ENCODE measurements at regions not wholly inside any gene's neighbourhood (a gene's known extent, or its start where the extent isn't known, plus 50 kb on each side); places are given as distances from the start of the nearest gene placed in this dataset.

- BruUV-seq (replicated peaks) = no TSS peak
- TF ChIP-seq CTCF (IDR thresholded peaks at IDR 0.05) (peak; percentile 98), POLR2AphosphoS5 (IDR thresholded peaks at IDR 0.05; ENCODE audit: low read depth, low read length) (no peak), SIN3A (IDR thresholded peaks at IDR 0.05; ENCODE audit: borderline replicate concordance, insufficient read depth, low read depth, low read length) (no peak), TCF7L2 (IDR thresholded peaks at IDR 0.05; ENCODE audit: low read depth, low read length) (no peak)
- DNase-seq (ENCODE audit: low read depth, low spot score) (peak; percentile 33), ATAC-seq (peak; percentile 95)
- Histone ChIP-seq H3K4me1 (ENCODE audit: control insufficient read depth, insufficient read depth, low read length) (no peaks in the 10 kb centered on the region; the same call in 1 of the 2 replicates), H3K4me3 (ENCODE audit: low read depth in 2 of 2, low read length in 2 of 2) (no peak overlapping the region), H3K27me3 (ENCODE audit: control insufficient read depth, insufficient read depth, low read length) (no peaks in the 10 kb centered on the region), H3K36me3 (ENCODE audit: control insufficient read depth, insufficient read depth, low read length) (no peaks in the 10 kb centered on the region), H3K27ac (ENCODE audit: low read length) (no peak overlapping the region), H3K9me3 (ENCODE audit: control insufficient read depth, insufficient read depth, low read depth, low read length) (no peaks in the 10 kb centered on the region)
- in situ Hi-C loops (cut with HindIII; ENCODE audit: low pct_unique_long_range_greater_than_20kb, low sequenced_read_pairs) (no loop called here), intact Hi-C loops (cut with micrococcal nuclease; ENCODE audit: unreplicated experiment) (loop anchor here (1.0 kb wide), 1 partner anchor 257 kb away; no protein-coding TSS in a partner anchor)
- CTCF ChIA-PET = interaction anchor here (0.8 to 1.2 kb wide), 6 partner anchors 240 to 292 kb away, joined by 3 to 10 read pairs (median 5); partner anchors contain the start of gene SPO11
- POLR2A ChIA-PET = interaction anchor here (0.6 kb wide), 1 partner anchor 25 kb away, joined by 9 read pairs; no protein-coding TSS in a partner anchor
Observed at GRCh38 chr20:57089699-57090144, 176.7 kb downstream of the BMP7 start.

DNA sequence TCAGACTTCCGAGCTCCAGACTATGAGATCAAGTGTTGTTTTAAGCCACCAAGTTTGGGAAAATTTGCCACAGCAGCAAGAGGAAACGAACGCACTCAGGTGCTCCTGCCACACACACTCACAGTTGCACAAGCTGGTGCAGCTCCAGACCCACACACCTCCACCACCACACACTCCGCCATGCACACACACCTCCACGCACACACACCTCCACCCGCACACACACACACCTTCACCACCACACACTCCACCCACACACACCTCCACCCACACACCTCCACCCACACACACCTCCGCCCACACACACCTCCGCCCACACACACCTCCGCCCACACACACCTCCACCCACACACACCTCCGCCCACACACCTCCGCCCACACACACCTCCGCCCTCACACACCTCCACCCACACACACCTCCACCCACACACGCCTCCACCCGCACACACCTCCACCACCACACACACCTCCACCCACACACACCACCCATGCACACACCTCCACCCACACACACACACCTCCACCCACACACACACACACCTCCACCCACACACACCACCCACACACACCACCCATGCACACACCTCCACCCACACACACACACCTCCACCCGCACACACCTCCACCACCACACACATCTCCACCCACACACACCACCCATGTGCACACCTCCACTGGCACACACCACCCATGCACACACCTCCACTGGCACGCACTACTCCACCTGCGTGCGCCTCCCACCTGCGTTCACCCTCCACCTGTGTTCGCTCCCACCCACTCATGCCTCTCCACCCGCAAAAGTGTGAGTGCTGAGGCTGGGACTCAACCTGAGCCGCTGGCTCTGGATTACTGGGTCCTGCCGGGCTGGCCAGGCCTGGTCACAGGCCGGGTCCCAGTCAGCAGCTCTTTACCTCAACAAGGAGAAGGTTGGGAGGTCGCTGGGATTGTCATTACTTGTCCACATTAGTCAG is 175.6 kb downstream of the BMP7 start:
- Histone ChIP-seq H3K27ac (ENCODE audit: low read length) (no peak overlapping the region), H3K4me1 (ENCODE audit: control insufficient read depth, insufficient read depth, low read length) (no peaks in the 10 kb centered on the region; the same call in 1 of the 2 replicates), H3K27me3 (ENCODE audit: control insufficient read depth, insufficient read depth, low read length) (no peaks in the 10 kb centered on the region), H3K4me3 (ENCODE audit: low read depth in 2 of 2, low read length in 2 of 2) (no peak overlapping the region), H3K9me3 (ENCODE audit: control insufficient read depth, insufficient read depth, low read depth, low read length) (no peaks in the 10 kb centered on the region), H3K36me3 (ENCODE audit: control insufficient read depth, insufficient read depth, low read length) (no peaks in the 10 kb centered on the region)
- CTCF ChIA-PET = interaction anchor here (0.7 to 1.2 kb wide), 6 partner anchors 27 to 291 kb away, joined by 3 to 10 read pairs (median 6); partner anchors contain the start of gene SPO11
- TF ChIP-seq TCF7L2 (IDR thresholded peaks at IDR 0.05; ENCODE audit: low read depth, low read length) = no peak
- TF ChIP-seq, protein P1, sequence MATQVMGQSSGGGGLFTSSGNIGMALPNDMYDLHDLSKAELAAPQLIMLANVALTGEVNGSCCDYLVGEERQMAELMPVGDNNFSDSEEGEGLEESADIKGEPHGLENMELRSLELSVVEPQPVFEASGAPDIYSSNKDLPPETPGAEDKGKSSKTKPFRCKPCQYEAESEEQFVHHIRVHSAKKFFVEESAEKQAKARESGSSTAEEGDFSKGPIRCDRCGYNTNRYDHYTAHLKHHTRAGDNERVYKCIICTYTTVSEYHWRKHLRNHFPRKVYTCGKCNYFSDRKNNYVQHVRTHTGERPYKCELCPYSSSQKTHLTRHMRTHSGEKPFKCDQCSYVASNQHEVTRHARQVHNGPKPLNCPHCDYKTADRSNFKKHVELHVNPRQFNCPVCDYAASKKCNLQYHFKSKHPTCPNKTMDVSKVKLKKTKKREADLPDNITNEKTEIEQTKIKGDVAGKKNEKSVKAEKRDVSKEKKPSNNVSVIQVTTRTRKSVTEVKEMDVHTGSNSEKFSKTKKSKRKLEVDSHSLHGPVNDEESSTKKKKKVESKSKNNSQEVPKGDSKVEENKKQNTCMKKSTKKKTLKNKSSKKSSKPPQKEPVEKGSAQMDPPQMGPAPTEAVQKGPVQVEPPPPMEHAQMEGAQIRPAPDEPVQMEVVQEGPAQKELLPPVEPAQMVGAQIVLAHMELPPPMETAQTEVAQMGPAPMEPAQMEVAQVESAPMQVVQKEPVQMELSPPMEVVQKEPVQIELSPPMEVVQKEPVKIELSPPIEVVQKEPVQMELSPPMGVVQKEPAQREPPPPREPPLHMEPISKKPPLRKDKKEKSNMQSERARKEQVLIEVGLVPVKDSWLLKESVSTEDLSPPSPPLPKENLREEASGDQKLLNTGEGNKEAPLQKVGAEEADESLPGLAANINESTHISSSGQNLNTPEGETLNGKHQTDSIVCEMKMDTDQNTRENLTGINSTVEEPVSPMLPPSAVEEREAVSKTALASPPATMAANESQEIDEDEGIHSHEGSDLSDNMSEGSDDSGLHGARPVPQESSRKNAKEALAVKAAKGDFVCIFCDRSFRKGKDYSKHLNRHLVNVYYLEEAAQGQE (IDR thresholded peaks at IDR 0.05; ENCODE audit: insufficient read depth in 1 of 2, low read depth in 2 of 2, low read length in 1 of 2) = no peak
- no peak for TF ChIP-seq POLR2AphosphoS5 (IDR thresholded peaks at IDR 0.05; ENCODE audit: low read depth, low read length)
- TF ChIP-seq CTCF (IDR thresholded peaks at IDR 0.05) = no peak
- no peak for TF ChIP-seq SIN3A (IDR thresholded peaks at IDR 0.05; ENCODE audit: borderline replicate concordance, insufficient read depth, low read depth, low read length)
- in situ Hi-C loops (cut with HindIII; ENCODE audit: low pct_unique_long_range_greater_than_20kb, low sequenced_read_pairs) = no loop called here
- DNase-seq (ENCODE audit: low read depth, low spot score) (no peak), ATAC-seq (no peak)
- intact Hi-C loops (cut with micrococcal nuclease; ENCODE audit: unreplicated experiment) = no loop called here
- POLR2A ChIA-PET = no interaction called here
- no TSS peak for BruUV-seq (replicated peaks)
